Head of caudate nucleus (tissue), 42 donors: ENCODE measurements at regions not wholly inside any gene's neighbourhood (a gene's known extent, or its start where the extent isn't known, plus 50 kb on each side); places are given as distances from the start of the nearest gene placed in this dataset.

ENCODE experiments used
- DNase-seq, 42 donors: peaks; one replicate each; pipeline versions ENCODE4 v3.0.0 to v3.0.0-alpha.2; 2020 to 2021; ENCODE audit warnings: mixed read lengths in 7 of 42
- intact Hi-C: fragments of 100-400 bp; cut with DNase I; formaldehyde crosslinking; loops from one replicate; pipeline ENCODE4 v1.15.0; 2022

DNA sequence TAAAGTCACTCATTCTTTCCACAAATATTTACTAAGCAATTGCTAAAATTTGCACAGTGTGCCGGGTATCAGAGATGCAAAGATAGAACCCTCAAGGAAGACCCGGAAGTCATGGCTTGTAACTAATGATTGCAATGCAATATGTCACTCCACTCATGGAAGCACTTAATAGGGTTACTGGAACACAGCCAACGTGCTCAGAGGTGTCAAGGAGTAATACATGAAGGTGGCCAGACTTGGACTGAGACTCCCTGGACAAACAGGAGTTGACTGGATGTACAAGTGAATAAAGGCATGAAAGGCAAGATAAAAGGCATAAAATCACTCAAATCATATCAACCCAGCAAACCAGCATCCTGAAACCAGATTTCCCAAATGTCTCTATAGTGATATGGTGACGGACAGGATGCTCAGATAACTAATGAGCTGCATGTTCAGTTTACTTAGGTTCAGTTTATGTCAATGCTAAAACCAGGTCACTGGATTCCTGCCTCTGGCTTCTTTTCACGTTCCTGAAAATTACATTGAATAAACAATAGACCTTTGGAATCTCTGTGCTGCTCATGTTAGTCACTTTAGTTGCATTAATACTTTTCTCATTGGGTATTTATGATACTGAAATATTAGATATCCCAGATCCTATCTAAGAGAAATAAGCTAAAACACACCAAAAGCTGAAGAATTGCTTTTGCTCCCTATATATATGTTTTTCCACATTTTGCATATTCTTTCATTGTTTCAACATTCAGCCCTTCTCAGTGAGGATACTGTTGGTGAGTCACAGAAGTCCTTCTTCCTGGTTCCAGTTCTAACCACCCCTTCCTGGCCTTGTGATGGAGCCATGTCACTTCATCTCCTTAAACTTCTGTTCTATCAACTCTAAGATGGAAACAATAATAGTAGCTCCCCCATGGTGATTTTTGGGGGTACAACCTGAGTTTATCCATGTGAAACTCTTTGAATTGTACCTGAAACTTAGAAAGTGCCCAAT is 688.9 kb upstream of the ID2 start:
- no peak for DNase-seq
- intact Hi-C loops: no loop called here

- intact Hi-C loops: no loop called here
- no peak for DNase-seq
Measured at GRCh38 chr2:7994397-7994951, 687.4 kb upstream of the ID2 start.

GRCh38 chr2:7997279-7997678 is 684.6 kb upstream of the ID2 start:
- DNase-seq: no peak

GRCh38 chr2:7999683-8000476 is 682.0 kb upstream of the ID2 start:
- peak in 2 of 42 donors; percentile 7 to 41 for DNase-seq
- intact Hi-C loops: no loop called here

More at GRCh38 chr2:7997279-7997678, 684.6 kb upstream of the ID2 start:
- intact Hi-C loops: no loop called here

- intact Hi-C loops: no loop called here
- no peak for DNase-seq
Measured at GRCh38 chr2:8000870-8001269, 681.0 kb upstream of the ID2 start.

DNA sequence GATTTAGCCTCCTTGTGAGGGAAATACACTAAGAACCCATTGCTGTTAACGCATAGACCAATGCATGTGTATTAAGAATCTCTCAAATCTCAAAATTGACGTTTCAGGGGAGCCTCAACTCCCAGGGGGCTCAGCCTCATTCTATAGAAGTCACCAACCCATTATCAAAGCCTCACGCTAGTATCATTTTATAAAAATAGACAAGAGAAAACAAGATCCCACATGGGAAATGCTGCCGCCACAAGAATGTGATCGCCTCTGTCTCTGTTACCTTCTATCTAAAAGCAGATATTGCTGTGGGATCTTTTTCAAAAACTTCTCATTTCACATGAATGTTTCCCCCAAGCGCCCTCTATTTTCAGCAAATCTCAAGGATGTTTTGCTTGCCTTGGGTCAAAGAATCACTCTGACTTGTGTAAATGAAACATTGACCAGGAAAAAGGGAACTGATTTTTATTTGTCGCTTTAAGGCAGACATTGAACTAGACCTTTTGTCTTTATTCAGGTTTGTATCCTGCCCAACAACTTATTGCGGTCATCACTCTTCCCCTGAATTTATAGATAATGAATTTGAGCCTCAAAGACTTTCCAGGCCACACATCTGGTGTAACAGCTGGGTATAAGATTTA is 679.0 kb upstream of the ID2 start:
- no peak for DNase-seq
- intact Hi-C loops: no loop called here

- DNase-seq: peak in 1 of 42 donors; percentile 12
- intact Hi-C loops: no loop called here
Measured at GRCh38 chr2:8003462-8004075, 678.3 kb upstream of the ID2 start.

DNA sequence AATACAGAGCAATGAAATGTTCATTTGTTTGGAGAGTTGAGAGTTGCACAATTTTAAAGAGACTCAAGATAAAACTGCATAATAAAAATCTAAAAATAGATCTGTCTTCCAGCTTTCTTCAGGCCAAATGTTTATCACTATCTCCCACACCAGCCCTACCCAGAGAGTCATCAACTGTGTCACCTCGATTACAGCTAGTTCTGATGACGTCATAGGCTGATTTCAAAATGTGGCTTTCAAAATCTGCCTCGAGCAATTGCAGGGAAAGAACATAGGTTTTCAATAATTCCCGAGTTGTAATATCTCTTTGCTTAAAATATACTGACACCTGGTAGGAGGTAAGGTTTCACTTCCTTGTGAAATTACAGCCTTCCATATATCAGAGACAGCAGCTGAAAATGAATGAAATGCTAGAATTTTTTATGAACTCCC is 677.6 kb upstream of the ID2 start:
- DNase-seq: peak in 6 of 42 donors; percentile 11 to 54 (median 23)
- intact Hi-C loops: no loop called here

GRCh38 chr2:8006181-8006580 is 675.7 kb upstream of the ID2 start:
- intact Hi-C loops: no loop called here
- DNase-seq: no peak

DNA sequence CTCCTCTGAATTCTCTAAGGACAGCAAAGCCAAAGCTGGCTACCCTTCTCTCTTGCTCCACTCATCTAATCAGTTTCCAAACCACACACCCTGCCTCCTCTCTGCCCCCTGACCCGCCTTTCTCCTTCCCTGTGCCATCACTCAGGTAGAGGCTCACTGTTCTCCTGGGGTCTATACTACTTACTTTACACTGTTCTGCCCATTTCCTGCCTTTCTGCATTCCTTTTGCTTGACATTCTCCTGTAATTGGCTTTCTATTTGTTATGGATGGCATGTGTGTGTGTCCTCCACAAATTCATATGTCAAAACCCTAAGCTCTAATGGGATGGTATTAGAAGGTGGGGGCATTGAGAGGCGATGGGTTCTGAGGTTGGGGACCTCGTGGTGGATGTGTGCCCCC is 675.2 kb upstream of the ID2 start:
- no peak for DNase-seq
- intact Hi-C loops: no loop called here

GRCh38 chr2:8009010-8009597 is 672.8 kb upstream of the ID2 start:
- intact Hi-C loops: no loop called here
- DNase-seq: peak in 1 of 42 donors; percentile 24

GRCh38 chr2:8015848-8016600 is 665.8 kb upstream of the ID2 start:
- intact Hi-C loops: no loop called here
- DNase-seq: no peak

- no peak for DNase-seq
- intact Hi-C loops: no loop called here
Measured at GRCh38 chr2:8016688-8017087, 665.2 kb upstream of the ID2 start.

- DNase-seq: no peak
- intact Hi-C loops: no loop called here
Measured at GRCh38 chr2:8018956-8019355, 662.9 kb upstream of the ID2 start.

DNA sequence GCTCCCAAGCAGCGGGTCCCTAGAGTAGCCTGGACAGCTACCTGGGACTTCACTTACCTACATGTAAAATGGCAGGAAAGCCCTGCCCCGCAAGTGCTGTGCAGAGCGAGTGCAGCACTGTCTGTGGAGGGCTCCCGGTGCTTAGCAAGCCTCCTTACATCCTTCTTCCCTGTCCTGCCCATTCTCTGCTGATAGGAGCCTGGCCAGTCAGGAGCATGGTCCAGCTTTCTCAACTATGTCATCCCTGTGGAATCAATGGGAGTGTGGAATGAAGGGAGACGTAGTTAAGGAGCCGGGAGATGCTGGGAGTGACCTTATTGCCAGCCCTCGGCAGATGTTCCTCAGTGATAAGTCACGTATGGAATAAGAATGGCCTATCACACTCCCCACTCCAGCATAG is 661.9 kb upstream of the ID2 start:
- DNase-seq: peak in 1 of 42 donors; percentile 5
- intact Hi-C loops: no loop called here

- intact Hi-C loops: no loop called here
Measured at GRCh38 chr2:8021921-8022320, 659.9 kb upstream of the ID2 start.

DNA sequence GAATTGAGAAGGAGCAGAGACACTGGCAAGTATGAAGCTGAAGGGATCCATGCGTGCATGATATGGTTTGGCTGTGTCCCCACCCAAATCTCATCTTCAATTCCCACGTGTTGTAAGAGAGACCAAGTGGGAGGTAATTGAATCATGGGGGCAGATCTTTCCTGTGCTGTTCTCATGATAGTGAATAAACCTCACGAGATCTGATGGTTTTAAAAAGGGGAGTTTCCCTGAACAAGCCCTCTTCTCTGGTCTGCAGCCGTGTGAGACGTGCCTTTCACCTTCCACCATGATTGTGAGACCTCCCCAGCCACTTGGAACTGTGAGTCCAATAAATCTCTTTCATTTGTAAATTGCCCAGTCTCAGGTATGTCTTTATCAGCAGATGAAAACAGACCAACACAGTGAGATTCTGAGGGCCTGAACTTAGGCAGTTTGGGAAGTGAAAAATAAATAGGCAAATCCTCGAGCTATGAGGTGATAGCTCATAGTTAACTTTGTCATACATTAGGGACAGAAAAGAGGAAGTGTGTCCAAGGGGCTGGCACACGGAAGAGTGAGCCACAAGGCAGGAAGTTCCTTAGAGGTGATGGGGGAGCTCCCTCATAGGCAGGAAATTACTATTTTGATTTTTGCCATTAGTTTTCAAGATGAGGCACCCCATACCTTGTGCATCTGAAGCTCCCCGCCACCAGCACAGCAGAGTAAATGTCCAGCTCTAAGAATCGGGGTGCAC is 658.8 kb upstream of the ID2 start:
- intact Hi-C loops: no loop called here
- peak in 1 of 42 donors; percentile 9 for DNase-seq

More at GRCh38 chr2:8021921-8022320, 659.9 kb upstream of the ID2 start:
- no peak for DNase-seq
